ENCODE measurements at regions not wholly inside any gene's neighbourhood (a gene's known extent, or its start where the extent isn't known, plus 50 kb on each side); places are given as distances from the start of the nearest gene placed in this dataset.

GRCh38 chr2:7992612-7993602 is 688.9 kb upstream of the ID2 start:
- DNase-seq, result no peak

DNA sequence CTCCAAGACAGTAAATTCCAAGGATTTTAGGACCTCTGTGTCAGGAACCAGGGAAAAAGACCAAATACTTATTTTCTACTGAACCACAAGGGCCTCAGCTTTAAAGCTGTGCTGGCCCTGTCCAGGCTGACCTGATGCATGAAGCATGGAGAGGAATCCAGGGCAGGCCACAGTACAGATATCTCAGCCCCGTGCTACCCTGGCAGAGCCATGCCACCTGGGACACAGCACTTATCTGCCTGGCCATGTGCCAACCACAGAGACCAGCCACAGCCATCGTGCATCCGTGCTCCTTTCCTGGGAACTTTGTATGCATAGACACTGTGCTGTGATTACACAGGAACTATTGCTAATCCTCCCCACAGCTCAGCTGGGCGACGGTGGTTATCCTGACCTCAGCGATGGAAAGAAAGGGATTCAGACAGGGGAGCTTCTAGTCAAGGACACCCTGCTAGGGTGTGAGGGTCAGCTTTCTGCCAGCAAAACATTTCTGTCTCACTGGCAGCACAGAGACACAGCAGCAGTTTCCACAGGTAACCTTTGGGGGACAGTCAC is 687.4 kb upstream of the ID2 start:
- no peak for DNase-seq

GRCh38 chr2:7997279-7997678 is 684.6 kb upstream of the ID2 start:
- DNase-seq, result no peak

- no peak for DNase-seq
These were observed 682.0 kb upstream of the ID2 start for GRCh38 chr2:7999683-8000476.

GRCh38 chr2:8000870-8001269 is 681.0 kb upstream of the ID2 start:
- DNase-seq, result no peak

DNA sequence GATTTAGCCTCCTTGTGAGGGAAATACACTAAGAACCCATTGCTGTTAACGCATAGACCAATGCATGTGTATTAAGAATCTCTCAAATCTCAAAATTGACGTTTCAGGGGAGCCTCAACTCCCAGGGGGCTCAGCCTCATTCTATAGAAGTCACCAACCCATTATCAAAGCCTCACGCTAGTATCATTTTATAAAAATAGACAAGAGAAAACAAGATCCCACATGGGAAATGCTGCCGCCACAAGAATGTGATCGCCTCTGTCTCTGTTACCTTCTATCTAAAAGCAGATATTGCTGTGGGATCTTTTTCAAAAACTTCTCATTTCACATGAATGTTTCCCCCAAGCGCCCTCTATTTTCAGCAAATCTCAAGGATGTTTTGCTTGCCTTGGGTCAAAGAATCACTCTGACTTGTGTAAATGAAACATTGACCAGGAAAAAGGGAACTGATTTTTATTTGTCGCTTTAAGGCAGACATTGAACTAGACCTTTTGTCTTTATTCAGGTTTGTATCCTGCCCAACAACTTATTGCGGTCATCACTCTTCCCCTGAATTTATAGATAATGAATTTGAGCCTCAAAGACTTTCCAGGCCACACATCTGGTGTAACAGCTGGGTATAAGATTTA is 679.0 kb upstream of the ID2 start:
- DNase-seq, result no peak

- no peak for DNase-seq
These were observed 678.3 kb upstream of the ID2 start for GRCh38 chr2:8003462-8004075.

DNA sequence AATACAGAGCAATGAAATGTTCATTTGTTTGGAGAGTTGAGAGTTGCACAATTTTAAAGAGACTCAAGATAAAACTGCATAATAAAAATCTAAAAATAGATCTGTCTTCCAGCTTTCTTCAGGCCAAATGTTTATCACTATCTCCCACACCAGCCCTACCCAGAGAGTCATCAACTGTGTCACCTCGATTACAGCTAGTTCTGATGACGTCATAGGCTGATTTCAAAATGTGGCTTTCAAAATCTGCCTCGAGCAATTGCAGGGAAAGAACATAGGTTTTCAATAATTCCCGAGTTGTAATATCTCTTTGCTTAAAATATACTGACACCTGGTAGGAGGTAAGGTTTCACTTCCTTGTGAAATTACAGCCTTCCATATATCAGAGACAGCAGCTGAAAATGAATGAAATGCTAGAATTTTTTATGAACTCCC is 677.6 kb upstream of the ID2 start:
- DNase-seq, result peak; percentile 43

DNA sequence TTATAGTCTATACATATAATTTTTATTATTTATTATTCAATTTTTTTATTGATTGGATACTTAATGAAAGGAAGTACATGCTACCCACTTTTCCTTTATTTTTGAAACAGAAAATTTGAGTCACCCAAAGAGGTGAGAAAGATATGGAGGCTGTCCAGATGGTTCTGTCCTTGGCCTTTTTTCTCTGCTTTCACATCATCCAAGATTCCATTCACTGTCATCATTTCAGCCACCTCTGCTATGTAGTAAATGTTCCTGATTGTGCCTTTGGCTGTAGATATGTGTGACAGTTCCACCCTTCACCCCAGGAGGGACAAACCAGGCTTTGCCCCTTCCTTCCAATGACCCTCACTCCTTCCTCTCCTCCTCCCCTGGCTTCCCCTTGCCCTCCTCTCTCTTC is 675.7 kb upstream of the ID2 start:
- DNase-seq, result no peak

DNA sequence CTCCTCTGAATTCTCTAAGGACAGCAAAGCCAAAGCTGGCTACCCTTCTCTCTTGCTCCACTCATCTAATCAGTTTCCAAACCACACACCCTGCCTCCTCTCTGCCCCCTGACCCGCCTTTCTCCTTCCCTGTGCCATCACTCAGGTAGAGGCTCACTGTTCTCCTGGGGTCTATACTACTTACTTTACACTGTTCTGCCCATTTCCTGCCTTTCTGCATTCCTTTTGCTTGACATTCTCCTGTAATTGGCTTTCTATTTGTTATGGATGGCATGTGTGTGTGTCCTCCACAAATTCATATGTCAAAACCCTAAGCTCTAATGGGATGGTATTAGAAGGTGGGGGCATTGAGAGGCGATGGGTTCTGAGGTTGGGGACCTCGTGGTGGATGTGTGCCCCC is 675.2 kb upstream of the ID2 start:
- no peak for DNase-seq

DNA sequence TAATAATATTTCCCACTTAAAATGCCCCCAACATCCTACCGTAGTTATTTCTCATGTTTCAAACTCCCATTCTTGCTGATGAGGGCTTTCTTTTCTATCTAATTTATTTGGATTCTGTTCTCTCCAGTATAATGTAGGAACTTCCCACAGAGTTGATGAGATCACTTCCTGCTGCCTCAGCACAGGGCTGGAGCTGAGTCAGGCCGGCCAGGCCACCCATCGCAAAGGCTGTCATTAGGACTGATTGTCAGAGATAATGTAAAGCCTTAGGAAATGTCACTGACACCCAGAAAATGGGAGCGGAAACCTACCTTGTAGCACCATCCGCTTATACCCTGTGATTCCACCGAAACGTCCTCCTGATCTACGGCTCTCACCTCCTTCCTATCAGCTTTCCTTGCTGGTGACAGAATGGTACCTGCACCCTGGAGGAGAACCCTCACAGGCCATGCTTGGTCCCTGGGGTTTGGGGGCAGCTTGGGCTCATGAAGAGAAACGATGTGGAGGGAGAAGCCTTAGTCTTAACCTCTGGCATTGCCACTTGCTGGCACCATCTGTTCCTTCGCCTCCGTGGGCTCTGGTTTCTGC is 672.8 kb upstream of the ID2 start:
- peak; percentile 43 for DNase-seq

DNA sequence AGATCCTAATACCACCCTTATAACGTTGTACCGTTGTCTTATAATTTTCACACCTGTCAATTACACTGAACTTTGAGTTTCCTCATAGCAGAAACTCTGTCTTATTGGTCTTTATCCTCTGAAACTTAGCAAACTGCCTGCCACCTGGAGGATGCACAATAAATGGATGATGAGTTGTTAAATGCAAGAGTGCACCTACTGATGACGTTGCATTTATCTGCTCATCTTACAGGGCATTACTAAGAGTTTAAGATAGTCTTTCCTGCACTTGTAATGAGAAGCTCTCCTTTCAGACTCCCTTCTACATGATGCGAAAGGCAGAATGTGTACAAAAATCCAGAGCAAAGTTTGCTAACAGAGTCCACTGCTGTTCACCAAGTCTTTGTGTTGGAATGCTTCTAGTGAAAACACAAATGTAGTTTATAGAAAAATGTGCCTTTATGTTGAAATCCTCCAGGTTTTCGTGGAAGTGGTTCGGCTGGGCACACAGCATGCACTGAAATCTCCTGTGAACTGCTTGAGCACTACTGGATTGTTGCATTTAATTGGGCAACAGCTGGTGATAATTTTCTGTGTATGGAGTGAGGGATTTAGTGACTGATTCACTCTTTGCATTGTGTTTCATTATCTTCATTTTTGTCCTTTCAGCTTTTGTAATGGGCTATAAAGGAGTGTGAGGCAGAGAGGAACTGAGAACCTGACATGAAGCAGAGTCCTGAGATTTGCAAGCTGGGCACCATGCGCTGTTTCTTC is 665.8 kb upstream of the ID2 start:
- no peak for DNase-seq

DNA sequence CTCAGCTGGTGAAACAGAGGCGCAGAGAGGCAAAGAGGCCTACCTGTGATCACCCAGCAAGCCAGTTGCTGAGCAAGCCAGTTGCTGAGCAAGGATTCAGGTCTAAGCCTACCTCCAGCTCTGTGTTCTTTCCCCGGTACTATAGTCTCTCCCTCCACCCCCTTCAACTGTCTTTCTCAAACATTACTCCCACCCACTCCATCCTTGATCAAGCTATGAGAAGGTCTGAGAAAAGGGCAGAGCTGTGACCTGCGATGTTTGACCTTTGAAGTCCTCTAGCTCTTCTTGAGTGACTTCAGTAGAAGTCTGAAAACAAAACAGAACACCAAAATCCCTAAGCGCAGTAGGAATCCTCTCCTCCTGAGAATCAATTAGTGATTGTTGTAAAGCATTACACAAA is 665.2 kb upstream of the ID2 start:
- DNase-seq, result no peak

GRCh38 chr2:8018956-8019355 is 662.9 kb upstream of the ID2 start:
- DNase-seq, result no peak

GRCh38 chr2:8019934-8020333 is 661.9 kb upstream of the ID2 start:
- DNase-seq, result no peak

DNA sequence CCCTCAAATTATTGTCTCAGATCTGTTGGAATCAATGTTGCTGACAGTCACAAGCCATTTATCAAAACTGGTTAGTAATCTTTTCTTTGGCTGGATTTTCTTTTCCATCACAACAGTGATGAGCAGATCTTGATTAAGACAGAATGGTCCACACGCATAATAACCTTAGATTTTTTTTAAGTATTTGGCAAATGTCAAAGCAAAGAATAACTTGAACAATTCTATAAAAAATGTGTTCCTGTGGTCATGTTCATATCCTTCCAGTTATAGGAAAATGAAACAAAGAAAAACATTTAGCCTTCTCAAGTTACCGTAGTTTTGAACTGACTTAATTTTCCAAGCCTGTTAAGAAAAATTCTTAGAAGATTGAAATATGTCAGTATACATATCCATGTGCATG is 659.9 kb upstream of the ID2 start:
- no peak for DNase-seq

DNA sequence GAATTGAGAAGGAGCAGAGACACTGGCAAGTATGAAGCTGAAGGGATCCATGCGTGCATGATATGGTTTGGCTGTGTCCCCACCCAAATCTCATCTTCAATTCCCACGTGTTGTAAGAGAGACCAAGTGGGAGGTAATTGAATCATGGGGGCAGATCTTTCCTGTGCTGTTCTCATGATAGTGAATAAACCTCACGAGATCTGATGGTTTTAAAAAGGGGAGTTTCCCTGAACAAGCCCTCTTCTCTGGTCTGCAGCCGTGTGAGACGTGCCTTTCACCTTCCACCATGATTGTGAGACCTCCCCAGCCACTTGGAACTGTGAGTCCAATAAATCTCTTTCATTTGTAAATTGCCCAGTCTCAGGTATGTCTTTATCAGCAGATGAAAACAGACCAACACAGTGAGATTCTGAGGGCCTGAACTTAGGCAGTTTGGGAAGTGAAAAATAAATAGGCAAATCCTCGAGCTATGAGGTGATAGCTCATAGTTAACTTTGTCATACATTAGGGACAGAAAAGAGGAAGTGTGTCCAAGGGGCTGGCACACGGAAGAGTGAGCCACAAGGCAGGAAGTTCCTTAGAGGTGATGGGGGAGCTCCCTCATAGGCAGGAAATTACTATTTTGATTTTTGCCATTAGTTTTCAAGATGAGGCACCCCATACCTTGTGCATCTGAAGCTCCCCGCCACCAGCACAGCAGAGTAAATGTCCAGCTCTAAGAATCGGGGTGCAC is 658.8 kb upstream of the ID2 start:
- peak; percentile 55 for DNase-seq

DNA sequence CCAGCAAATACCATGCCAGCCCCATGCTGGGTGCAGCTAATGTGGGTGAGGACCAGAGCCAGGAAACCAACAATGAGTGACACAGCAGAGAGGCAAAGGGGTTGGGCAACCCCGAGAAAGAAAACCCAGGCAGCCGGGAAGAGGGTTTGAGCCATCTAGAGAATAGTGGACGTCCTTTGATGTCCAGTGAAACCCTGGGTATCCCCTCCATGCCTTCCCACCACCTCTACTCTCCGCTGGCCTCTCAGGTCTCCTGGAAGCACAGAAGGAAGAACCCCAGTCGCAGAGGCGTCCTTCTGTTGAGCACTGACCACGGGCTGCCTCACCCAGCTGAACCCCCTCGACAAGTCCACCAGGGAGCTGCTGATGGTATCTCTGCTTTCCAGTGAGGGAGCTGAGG is 657.4 kb upstream of the ID2 start:
- no peak for DNase-seq

GRCh38 chr2:8026381-8026780 is 655.5 kb upstream of the ID2 start:
- no peak for DNase-seq

DNA sequence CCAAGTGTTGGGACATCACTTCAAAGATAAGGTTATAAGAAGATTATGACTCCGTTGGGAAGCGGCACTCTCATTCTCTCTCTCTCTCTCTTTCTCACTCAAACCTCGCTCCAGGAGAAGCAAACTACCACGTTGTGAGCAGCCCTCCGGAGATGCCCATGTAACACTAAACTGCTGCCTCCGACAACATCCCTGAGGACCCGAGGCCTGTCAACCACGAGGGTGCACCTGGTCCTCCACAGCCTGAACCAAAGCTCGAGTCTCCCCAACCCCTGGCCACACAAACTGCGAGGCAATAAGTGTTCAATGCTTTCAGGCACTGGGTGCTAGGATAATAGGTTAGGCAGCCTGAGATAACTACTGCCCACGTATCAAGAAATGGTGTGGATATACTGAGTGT is 654.5 kb upstream of the ID2 start:
- no peak for DNase-seq

GRCh38 chr2:8028036-8028435 is 653.8 kb upstream of the ID2 start:
- DNase-seq, result no peak
